Osteocyte (in vitro differentiated cells): ENCODE measurements at regions not wholly inside any gene's neighbourhood (a gene's known extent, or its start where the extent isn't known, plus 50 kb on each side); places are given as distances from the start of the nearest gene placed in this dataset.

ENCODE experiments used
- DNase-seq: peaks from one replicate; pipeline ENCODE4 v3.0.0; 2021; ENCODE audit warnings: mixed read lengths; ENCODE audit not compliant: unreplicated experiment; ENCODE audit errors: extremely low spot score
- H3K27ac Mint-ChIP-seq: one replicate; pipeline ENCODE4 v1.8.0; 2021; ENCODE audit warnings: mild to moderate bottlenecking, mixed read lengths; ENCODE audit not compliant: unreplicated experiment
- H3K27me3 Mint-ChIP-seq: one replicate; pipeline ENCODE4 v1.8.0; 2021; ENCODE audit warnings: mixed read lengths; ENCODE audit not compliant: unreplicated experiment
- H3K36me3 Mint-ChIP-seq: one replicate; pipeline ENCODE4 v1.8.0; 2021; ENCODE audit warnings: mixed read lengths; ENCODE audit not compliant: unreplicated experiment
- H3K4me1 Mint-ChIP-seq: one replicate; pipeline ENCODE4 v1.8.0; 2021; ENCODE audit warnings: mixed read lengths; ENCODE audit not compliant: unreplicated experiment
- H3K4me3 Mint-ChIP-seq: one replicate; pipeline ENCODE4 v1.8.0; 2021; ENCODE audit warnings: mild to moderate bottlenecking, moderate library complexity, mixed read lengths; ENCODE audit not compliant: unreplicated experiment
- H3K9me3 Mint-ChIP-seq: one replicate; pipeline ENCODE4 v1.8.0; 2021; ENCODE audit warnings: mixed read lengths; ENCODE audit not compliant: unreplicated experiment
- CTCF ChIP-seq: fragments of 200-600 bp; sonication (generic); IDR thresholded peaks from 2 replicates; pipeline ENCODE4 v1.5.0; 2021; ENCODE audit warnings: antibody characterized with exemption, mild to moderate bottlenecking, moderate library complexity

GRCh38 chr20:23225407-23226060 is 125.1 kb upstream of the NXT1 start:
- no peak for DNase-seq
- H3K27ac Mint-ChIP-seq, result no peak overlapping the region
- H3K4me1 Mint-ChIP-seq, result peaks cover 6% of the 10 kb centered on the region
- no peak overlapping the region for H3K4me3 Mint-ChIP-seq
- peaks cover 11% of the 10 kb centered on the region for H3K27me3 Mint-ChIP-seq
- no peak for TF ChIP-seq CTCF
- peaks cover 17% of the 10 kb centered on the region for H3K9me3 Mint-ChIP-seq
- H3K36me3 Mint-ChIP-seq, result peaks cover 2% of the 10 kb centered on the region

GRCh38 chr20:23224806-23225205 is 125.8 kb upstream of the NXT1 start:
- TF ChIP-seq CTCF, result no peak
- Mint-ChIP-seq H3K36me3 (peaks cover 2% of the 10 kb centered on the region), H3K9me3 (peaks cover 21% of the 10 kb centered on the region), H3K4me3 (no peak overlapping the region), H3K27me3 (peaks cover 18% of the 10 kb centered on the region), H3K4me1 (peaks cover 6% of the 10 kb centered on the region), H3K27ac (no peak overlapping the region)
- no peak for DNase-seq

GRCh38 chr20:23223908-23224580 is 126.5 kb upstream of the NXT1 start:
- no peak for DNase-seq
- Mint-ChIP-seq H3K9me3 (peaks cover 25% of the 10 kb centered on the region), H3K4me3 (no peak overlapping the region), H3K27ac (no peak overlapping the region), H3K36me3 (peaks cover 2% of the 10 kb centered on the region), H3K4me1 (peaks cover 6% of the 10 kb centered on the region), H3K27me3 (peaks cover 25% of the 10 kb centered on the region)
- TF ChIP-seq CTCF, result no peak

GRCh38 chr20:23222531-23223200 is 127.9 kb upstream of the NXT1 start:
- no peak overlapping the region for H3K27ac Mint-ChIP-seq
- H3K4me3 Mint-ChIP-seq, result no peak overlapping the region
- peaks cover 38% of the 10 kb centered on the region for H3K9me3 Mint-ChIP-seq
- no peak for TF ChIP-seq CTCF
- peaks cover 5% of the 10 kb centered on the region for H3K36me3 Mint-ChIP-seq
- H3K27me3 Mint-ChIP-seq, result peaks cover 38% of the 10 kb centered on the region
- DNase-seq, result no peak
- no peaks in the 10 kb centered on the region for H3K4me1 Mint-ChIP-seq

- H3K9me3 Mint-ChIP-seq, result peaks cover 34% of the 10 kb centered on the region
Measured at GRCh38 chr20:23217023-23217422, 130.9 kb upstream of the CD93 start.

More at GRCh38 chr20:23217023-23217422, 130.9 kb upstream of the CD93 start:
- Mint-ChIP-seq H3K4me1 (peaks cover 14% of the 10 kb centered on the region), H3K27ac (no peak overlapping the region), H3K4me3 (no peak overlapping the region), H3K27me3 (peaks cover 38% of the 10 kb centered on the region), H3K36me3 (peaks cover 5% of the 10 kb centered on the region)
- TF ChIP-seq CTCF, result no peak
- no peak for DNase-seq
